Stomach (tissue), 4 donors: ENCODE measurements at regions not wholly inside any gene's neighbourhood (a gene's known extent, or its start where the extent isn't known, plus 50 kb on each side); places are given as distances from the start of the nearest gene placed in this dataset.

ENCODE experiments used
- CTCF ChIP-seq, 7 experiments: fragments of 450-650 bp in 4 of 7; fragments of 200-600 bp in 3 of 7; sonication (generic) in 3 of 7; IDR thresholded peaks; one replicate each; pipeline ENCODE4 v1.5.1; 2016 to 2019; ENCODE audit warnings: antibody characterized with exemption in 7 of 7, control low read depth in 2 of 7, mild to moderate bottlenecking in 1 of 7
- POLR2A ChIP-seq, 4 donors: fragments of 450-650 bp; IDR thresholded peaks; one replicate each; pipeline ENCODE4 v1.6.1; 2016; ENCODE audit warnings: antibody characterized with exemption in 4 of 4, control low read depth in 2 of 4, mild to moderate bottlenecking in 1 of 4, moderate library complexity in 1 of 4

- no peak for TF ChIP-seq POLR2A (IDR thresholded peaks at IDR 0.05)
- TF ChIP-seq CTCF (IDR thresholded peaks at IDR 0.05), result no peak
Measured at GRCh38 chr5:171509467-171509866, 90.0 kb downstream of the FGF18 start.
